Panc1 (cell line): ENCODE measurements at regions not wholly inside any gene's neighbourhood (a gene's known extent, or its start where the extent isn't known, plus 50 kb on each side); places are given as distances from the start of the nearest gene placed in this dataset.

Experiments
- ATAC-seq: fragments of 200-7000 bp; cut with Tn5 transposase; 2 replicates; pipeline ENCODE4 v1.9.1; 2020; ENCODE audit warnings: mild to moderate bottlenecking, moderate library complexity
- BruUV-seq: library from RNA; stranded (reverse); fragments of 400-500 nt; replicated peaks from 2 replicates; lab custom pipeline; 2021; lab: Mats Ljungman, UMichigan
- CTCF ChIA-PET: fragments of 300-600 bp; sonication (Branson Sonifier 250); formaldehyde crosslinking; loops from one replicate; lab custom pipeline; 2022; ENCODE audit warnings: antibody characterized with exemption; lab: Charles Lee
- POLR2A ChIA-PET: fragments of 300-600 bp; sonication (Branson Sonifier 250); formaldehyde crosslinking; loops from one replicate; lab custom pipeline; 2022; ENCODE audit warnings: antibody characterized with exemption; lab: Charles Lee
- DNase-seq: peaks from one replicate; pipeline ENCODE4 v3.0.0-alpha.2; 2010; ENCODE audit warnings: low read depth, low spot score
- H3K27ac ChIP-seq: 2 replicates; pipeline ENCODE4 v1.5.1; 2011; ENCODE audit warnings: mild to moderate bottlenecking, low read length, inconsistent platforms
- H3K27me3 ChIP-seq: fragments of 200-500 bp; sonication (Bioruptor generic); 2 replicates; pipeline ENCODE4 v1.6.0; 2014; ENCODE audit warnings: low read length, inconsistent platforms; ENCODE audit not compliant: control insufficient read depth, insufficient read depth
- H3K36me3 ChIP-seq: fragments of 200-500 bp; sonication (Bioruptor generic); 2 replicates; pipeline ENCODE4 v1.5.1; 2014; ENCODE audit warnings: inconsistent platforms, mild to moderate bottlenecking, low read length, moderate library complexity; ENCODE audit not compliant: control insufficient read depth, insufficient read depth
- H3K4me1 ChIP-seq: 2 replicates; pipeline ENCODE4 v1.5.1; 2011; ENCODE audit warnings: inconsistent platforms, mild to moderate bottlenecking, low read length, moderate library complexity; ENCODE audit not compliant: control insufficient read depth, insufficient read depth
- H3K4me3 ChIP-seq, 2 experiments: 2 replicates each; pipeline ENCODE4 v1.5.1; 2011 to 2012; ENCODE audit warnings: low read depth in 2 of 2, low read length in 2 of 2, mild to moderate bottlenecking in 2 of 2, inconsistent platforms in 1 of 2, moderate library complexity in 1 of 2
- H3K9me3 ChIP-seq: fragments of 200-500 bp; sonication (Bioruptor generic); 2 replicates; pipeline ENCODE4 v1.5.1; 2014; ENCODE audit warnings: low read depth, mild to moderate bottlenecking, inconsistent platforms, low read length, moderate library complexity; ENCODE audit not compliant: control insufficient read depth, insufficient read depth
- POLR2AphosphoS5 ChIP-seq: IDR thresholded peaks from 2 replicates; pipeline ENCODE4 v1.6.1; 2012; ENCODE audit warnings: mild to moderate bottlenecking, low read depth, low read length, moderate library complexity
- SIN3A ChIP-seq: IDR thresholded peaks from 2 replicates; pipeline ENCODE4 v1.6.1; 2012; ENCODE audit warnings: low read depth, mild to moderate bottlenecking, low read length, moderate library complexity, borderline replicate concordance; ENCODE audit not compliant: insufficient read depth
- TCF7L2 ChIP-seq: IDR thresholded peaks from 2 replicates; pipeline ENCODE4 v1.6.1; 2011; ENCODE audit warnings: mild to moderate bottlenecking, low read depth, low read length, inconsistent platforms
- in situ Hi-C: cut with HindIII; loops from 2 replicates; pipeline ENCODE4 v1.10.0; 2016; ENCODE audit warnings: low sequenced_read_pairs, low pct_unique_long_range_greater_than_20kb
- intact Hi-C: fragments of 100-400 bp; cut with micrococcal nuclease; formaldehyde crosslinking; loops from one replicate; pipeline ENCODE4 v1.10.0; 2022; ENCODE audit not compliant: unreplicated experiment
- TF ChIP-seq, protein P1 (sequence below): fragments of 450-650 bp; IDR thresholded peaks from 2 replicates; pipeline ENCODE4 v1.5.1; 2017; ENCODE audit warnings: mild to moderate bottlenecking
- TF ChIP-seq, protein P2 (sequence below), 2 experiments: IDR thresholded peaks; 2 replicates each; pipeline ENCODE4 v1.6.1; 2011 to 2012; ENCODE audit warnings: low read depth in 2 of 2, control low read depth in 1 of 2, low read length in 1 of 2, mild to moderate bottlenecking in 1 of 2, moderate library complexity in 1 of 2; ENCODE audit not compliant: insufficient read depth in 1 of 2

DNA sequence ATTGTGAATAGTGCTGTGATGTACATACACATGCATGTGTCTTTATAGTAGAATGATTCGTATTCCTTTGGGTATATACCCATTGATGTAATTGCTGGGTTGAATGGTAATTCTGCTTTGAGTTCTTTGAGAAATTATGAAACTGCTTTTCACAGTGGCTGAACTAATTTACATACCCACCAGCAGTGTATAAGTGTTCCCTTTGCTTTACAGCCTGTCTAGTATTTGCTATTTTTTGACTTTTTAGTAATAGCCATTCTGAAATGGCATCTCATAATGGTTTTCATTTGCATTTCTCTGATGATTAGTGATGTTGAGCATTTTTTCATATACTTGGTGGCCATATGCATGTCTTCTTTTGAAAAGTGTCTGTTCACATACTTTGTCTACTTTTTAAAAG, 54.5 kb upstream of the FAM78B start:
- no TSS peak for BruUV-seq
- CTCF ChIA-PET = no interaction called here

DNA sequence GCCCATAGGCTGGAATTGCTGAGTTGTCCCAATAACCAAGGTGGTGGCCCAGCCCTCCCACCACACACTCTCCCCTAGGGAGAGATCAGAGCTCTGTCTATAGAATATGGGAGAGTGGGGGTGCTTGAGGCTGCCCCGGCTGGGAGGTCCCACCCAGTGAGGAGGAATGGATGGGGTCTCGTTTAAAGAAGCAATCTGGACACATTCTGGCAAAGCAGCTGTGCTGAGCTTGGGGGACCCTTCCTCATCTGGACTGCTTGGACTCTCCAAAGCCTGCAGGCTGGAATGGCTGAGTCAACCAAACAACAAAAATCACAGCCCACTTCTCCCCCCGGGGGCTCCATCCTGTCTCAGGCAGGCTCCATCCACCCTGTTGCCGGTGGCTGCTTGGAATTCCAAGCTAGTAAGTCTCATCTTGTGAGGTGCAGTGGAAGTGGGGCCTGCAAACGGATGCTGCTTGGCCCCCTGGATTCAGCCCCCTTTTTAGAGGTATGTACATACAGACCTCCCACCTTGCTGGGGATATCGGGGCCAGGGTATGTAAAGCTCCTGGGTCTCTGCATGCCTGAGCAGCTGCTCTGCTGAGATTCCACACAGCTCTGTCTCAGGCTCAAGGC, 67.1 kb upstream of the FAM78B start:
- CTCF ChIA-PET = no interaction called here
- H3K4me3 ChIP-seq = no peak overlapping the region
- intact Hi-C loops = no loop called here

More for the DNA sequence above, 54.5 kb upstream of the FAM78B start:
- no peaks in the 10 kb centered on the region for H3K36me3 ChIP-seq
- no peak overlapping the region for H3K4me3 ChIP-seq
- H3K27ac ChIP-seq = no peak overlapping the region
- no peaks in the 10 kb centered on the region for H3K4me1 ChIP-seq
- ATAC-seq (no peak), DNase-seq (no peak)
- H3K27me3 ChIP-seq = no peaks in the 10 kb centered on the region
- TF ChIP-seq, protein P1, sequence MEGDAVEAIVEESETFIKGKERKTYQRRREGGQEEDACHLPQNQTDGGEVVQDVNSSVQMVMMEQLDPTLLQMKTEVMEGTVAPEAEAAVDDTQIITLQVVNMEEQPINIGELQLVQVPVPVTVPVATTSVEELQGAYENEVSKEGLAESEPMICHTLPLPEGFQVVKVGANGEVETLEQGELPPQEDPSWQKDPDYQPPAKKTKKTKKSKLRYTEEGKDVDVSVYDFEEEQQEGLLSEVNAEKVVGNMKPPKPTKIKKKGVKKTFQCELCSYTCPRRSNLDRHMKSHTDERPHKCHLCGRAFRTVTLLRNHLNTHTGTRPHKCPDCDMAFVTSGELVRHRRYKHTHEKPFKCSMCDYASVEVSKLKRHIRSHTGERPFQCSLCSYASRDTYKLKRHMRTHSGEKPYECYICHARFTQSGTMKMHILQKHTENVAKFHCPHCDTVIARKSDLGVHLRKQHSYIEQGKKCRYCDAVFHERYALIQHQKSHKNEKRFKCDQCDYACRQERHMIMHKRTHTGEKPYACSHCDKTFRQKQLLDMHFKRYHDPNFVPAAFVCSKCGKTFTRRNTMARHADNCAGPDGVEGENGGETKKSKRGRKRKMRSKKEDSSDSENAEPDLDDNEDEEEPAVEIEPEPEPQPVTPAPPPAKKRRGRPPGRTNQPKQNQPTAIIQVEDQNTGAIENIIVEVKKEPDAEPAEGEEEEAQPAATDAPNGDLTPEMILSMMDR = no peak
- TF ChIP-seq TCF7L2 = no peak
- TF ChIP-seq SIN3A = no peak
- TF ChIP-seq, protein P2, sequence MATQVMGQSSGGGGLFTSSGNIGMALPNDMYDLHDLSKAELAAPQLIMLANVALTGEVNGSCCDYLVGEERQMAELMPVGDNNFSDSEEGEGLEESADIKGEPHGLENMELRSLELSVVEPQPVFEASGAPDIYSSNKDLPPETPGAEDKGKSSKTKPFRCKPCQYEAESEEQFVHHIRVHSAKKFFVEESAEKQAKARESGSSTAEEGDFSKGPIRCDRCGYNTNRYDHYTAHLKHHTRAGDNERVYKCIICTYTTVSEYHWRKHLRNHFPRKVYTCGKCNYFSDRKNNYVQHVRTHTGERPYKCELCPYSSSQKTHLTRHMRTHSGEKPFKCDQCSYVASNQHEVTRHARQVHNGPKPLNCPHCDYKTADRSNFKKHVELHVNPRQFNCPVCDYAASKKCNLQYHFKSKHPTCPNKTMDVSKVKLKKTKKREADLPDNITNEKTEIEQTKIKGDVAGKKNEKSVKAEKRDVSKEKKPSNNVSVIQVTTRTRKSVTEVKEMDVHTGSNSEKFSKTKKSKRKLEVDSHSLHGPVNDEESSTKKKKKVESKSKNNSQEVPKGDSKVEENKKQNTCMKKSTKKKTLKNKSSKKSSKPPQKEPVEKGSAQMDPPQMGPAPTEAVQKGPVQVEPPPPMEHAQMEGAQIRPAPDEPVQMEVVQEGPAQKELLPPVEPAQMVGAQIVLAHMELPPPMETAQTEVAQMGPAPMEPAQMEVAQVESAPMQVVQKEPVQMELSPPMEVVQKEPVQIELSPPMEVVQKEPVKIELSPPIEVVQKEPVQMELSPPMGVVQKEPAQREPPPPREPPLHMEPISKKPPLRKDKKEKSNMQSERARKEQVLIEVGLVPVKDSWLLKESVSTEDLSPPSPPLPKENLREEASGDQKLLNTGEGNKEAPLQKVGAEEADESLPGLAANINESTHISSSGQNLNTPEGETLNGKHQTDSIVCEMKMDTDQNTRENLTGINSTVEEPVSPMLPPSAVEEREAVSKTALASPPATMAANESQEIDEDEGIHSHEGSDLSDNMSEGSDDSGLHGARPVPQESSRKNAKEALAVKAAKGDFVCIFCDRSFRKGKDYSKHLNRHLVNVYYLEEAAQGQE (IDR thresholded peaks at IDR 0.05; ENCODE audit: insufficient read depth in 1 of 2, low read depth in 2 of 2, low read length in 1 of 2) = no peak
- TF ChIP-seq POLR2AphosphoS5 = no peak
- intact Hi-C loops (no loop called here), in situ Hi-C loops (no loop called here)
- H3K9me3 ChIP-seq = no peaks in the 10 kb centered on the region
- POLR2A ChIA-PET = no interaction called here

More for the DNA sequence above, 67.1 kb upstream of the FAM78B start:
- ATAC-seq (no peak), DNase-seq (no peak)
- no peaks in the 10 kb centered on the region for H3K9me3 ChIP-seq
- no TSS peak for BruUV-seq
- H3K36me3 ChIP-seq = no peaks in the 10 kb centered on the region
- POLR2A ChIA-PET = no interaction called here
- H3K4me1 ChIP-seq = no peaks in the 10 kb centered on the region
- TF ChIP-seq, protein P1 = no peak
- TF ChIP-seq SIN3A (no peak), POLR2AphosphoS5 (no peak), TCF7L2 (no peak)
- TF ChIP-seq, protein P2 (IDR thresholded peaks at IDR 0.05; ENCODE audit: insufficient read depth in 1 of 2, low read depth in 2 of 2, low read length in 1 of 2) = no peak
- no peaks in the 10 kb centered on the region for H3K27me3 ChIP-seq
- no peak overlapping the region for H3K27ac ChIP-seq
- in situ Hi-C loops = no loop called here
